Amniotic stem cell (primary cell): ENCODE measurements at regions not wholly inside any gene's neighbourhood (a gene's known extent, or its start where the extent isn't known, plus 50 kb on each side); places are given as distances from the start of the nearest gene placed in this dataset.
"Not testable (repeated sequence)": the region's sequence is repeated elsewhere in the genome, so short reads cannot be mapped to it uniquely, and the experiment has no call there.

Source experiments
- DNase-seq: peaks from one replicate; lab custom pipeline; 2025; lab: John Stamatoyannopoulos, UW

- DNase-seq, result no peak
Observed at GRCh38 chr3:26375843-26376530, 246.6 kb upstream of the LRRC3B start.

GRCh38 chr3:26381411-26381810, 241.2 kb upstream of the LRRC3B start:
- DNase-seq, result no peak

- no peak for DNase-seq
Observed at GRCh38 chr3:26406636-26407035, 215.9 kb upstream of the LRRC3B start.

GRCh38 chr3:26418553-26418952, 204.0 kb upstream of the LRRC3B start:
- DNase-seq, result no peak

GRCh38 chr3:26422415-26422814, 200.2 kb upstream of the LRRC3B start:
- no peak for DNase-seq

GRCh38 chr3:26425076-26425475, 197.5 kb upstream of the LRRC3B start:
- no peak for DNase-seq

GRCh38 chr3:26428992-26429391, 193.6 kb upstream of the LRRC3B start:
- no peak for DNase-seq

- DNase-seq, result no peak
Observed at GRCh38 chr3:26437678-26438077, 184.9 kb upstream of the LRRC3B start.

GRCh38 chr3:26438325-26438940, 184.1 kb upstream of the LRRC3B start:
- no peak for DNase-seq

GRCh38 chr3:26438981-26439884, 183.3 kb upstream of the LRRC3B start:
- DNase-seq, result no peak

GRCh38 chr3:26449996-26450395, 172.6 kb upstream of the LRRC3B start:
- DNase-seq, result no peak

GRCh38 chr3:26452363-26452762, 170.2 kb upstream of the LRRC3B start:
- no peak for DNase-seq

GRCh38 chr3:26460985-26461384, 161.6 kb upstream of the LRRC3B start:
- no peak for DNase-seq

GRCh38 chr3:26472345-26472744, 150.2 kb upstream of the LRRC3B start:
- no peak for DNase-seq

GRCh38 chr3:26474706-26475105, 147.9 kb upstream of the LRRC3B start:
- no peak for DNase-seq

- no peak for DNase-seq
Observed at GRCh38 chr3:26480377-26480776, 142.2 kb upstream of the LRRC3B start.

GRCh38 chr3:26484140-26484539, 138.4 kb upstream of the LRRC3B start:
- no peak for DNase-seq

- no peak for DNase-seq
Observed at GRCh38 chr3:26498271-26498670, 124.3 kb upstream of the LRRC3B start.

- DNase-seq, result no peak
Observed at GRCh38 chr3:26505399-26505798, 117.2 kb upstream of the LRRC3B start.

- DNase-seq, result not testable (repeated sequence)
Observed at GRCh38 chr3:26514445-26515029, 108.0 kb upstream of the LRRC3B start.

- DNase-seq, result no peak
Observed at GRCh38 chr3:26515351-26515750, 107.2 kb upstream of the LRRC3B start.

- no peak for DNase-seq
Observed at GRCh38 chr3:26521261-26521660, 101.3 kb upstream of the LRRC3B start.

- no peak for DNase-seq
Observed at GRCh38 chr3:26522919-26523318, 99.7 kb upstream of the LRRC3B start.
